Tibial nerve (tissue), 4 donors: ENCODE measurements at regions not wholly inside any gene's neighbourhood (a gene's known extent, or its start where the extent isn't known, plus 50 kb on each side); places are given as distances from the start of the nearest gene placed in this dataset.

ENCODE experiments used
- DNase-seq, 2 donors: peaks; one replicate each; pipeline ENCODE4 v3.0.0-alpha.2; 2019; ENCODE audit warnings: low spot score in 2 of 2
- H3K27ac ChIP-seq, 4 donors: fragments of 200-600 bp; sonication (generic) in 3 of 4; one replicate each; pipeline ENCODE4 v1.5.1; 2017 to 2019; ENCODE audit warnings: mild to moderate bottlenecking in 1 of 4
- H3K27me3 ChIP-seq, 2 donors: fragments of 200-600 bp; sonication (generic) in 1 of 2; one replicate each; pipeline versions ENCODE4 v1.5.1 to v1.6.0; 2017 to 2019
- H3K36me3 ChIP-seq, 3 donors: fragments of 200-600 bp; sonication (generic); one replicate each; pipeline ENCODE4 v1.5.1; 2018 to 2019
- H3K4me1 ChIP-seq, 4 donors: fragments of 200-600 bp; sonication (generic) in 3 of 4; one replicate each; pipeline ENCODE4 v1.5.1; 2017 to 2019
- H3K4me3 ChIP-seq, 4 donors: fragments of 200-600 bp; sonication (generic) in 3 of 4; one replicate each; pipeline ENCODE4 v1.5.1; 2017 to 2019; ENCODE audit warnings: mild to moderate bottlenecking in 1 of 4, moderate library complexity in 1 of 4
- H3K9me3 ChIP-seq, 4 donors: fragments of 200-600 bp; sonication (generic) in 3 of 4; one replicate each; pipeline ENCODE4 v1.5.1; 2017 to 2019
- CTCF ChIP-seq, 5 experiments: fragments of 200-600 bp in 3 of 5; fragments of 450-650 bp in 2 of 5; sonication (generic) in 3 of 5; IDR thresholded peaks; one replicate each; pipeline ENCODE4 v1.5.1; 2016 to 2019; ENCODE audit warnings: antibody characterized with exemption in 5 of 5, mild to moderate bottlenecking in 3 of 5, moderate library complexity in 2 of 5
- EP300 ChIP-seq, 2 donors: sonication (generic); formaldehyde crosslinking; IDR thresholded peaks; one replicate each; pipeline ENCODE4 v1.6.1; 2017; ENCODE audit warnings: antibody characterized with exemption in 2 of 2, mild to moderate bottlenecking in 1 of 2
- POLR2A ChIP-seq, 2 donors: fragments of 450-650 bp; IDR thresholded peaks; one replicate each; pipeline ENCODE4 v1.6.1; 2017; ENCODE audit warnings: antibody characterized with exemption in 2 of 2, mild to moderate bottlenecking in 2 of 2, moderate library complexity in 2 of 2
- WGBS, 2 donors: methylation state at CpG; one replicate each; pipeline ENCODE4 v1.1.5; 2018; 5-methylcytosine and 5-hydroxymethylcytosine counted together

GRCh38 chr5:23840083-23840482 is 332.7 kb downstream of the PRDM9 start:
- Histone ChIP-seq H3K4me3 (no peak overlapping the region), H3K36me3 (no peaks in the 10 kb centered on the region), H3K27ac (no peak overlapping the region), H3K4me1 (no peaks in the 10 kb centered on the region), H3K9me3 (peaks cover 0 to 15% (median 0%) of the 10 kb centered on the region in 4 donors), H3K27me3 (no peaks in the 10 kb centered on the region)
- no peak for DNase-seq
- TF ChIP-seq EP300 (IDR thresholded peaks at IDR 0.05) (no peak), POLR2A (IDR thresholded peaks at IDR 0.05) (no peak), CTCF (IDR thresholded peaks at IDR 0.05) (no peak)

- Histone ChIP-seq H3K27ac (no peak overlapping the region), H3K4me1 (no peaks in the 10 kb centered on the region), H3K9me3 (no peaks in the 10 kb centered on the region), H3K27me3 (no peaks in the 10 kb centered on the region), H3K4me3 (no peak overlapping the region), H3K36me3 (no peaks in the 10 kb centered on the region)
- TF ChIP-seq POLR2A (IDR thresholded peaks at IDR 0.05), result no peak
- TF ChIP-seq CTCF (IDR thresholded peaks at IDR 0.05), result no peak
- TF ChIP-seq EP300 (IDR thresholded peaks at IDR 0.05), result no peak
- DNase-seq, result no peak
- 77 to 87% methylated on average over 5 of the region's 5 CpGs for WGBS, 2 donors
Observed at GRCh38 chr5:23864786-23865185, 357.4 kb downstream of the PRDM9 start.

- 93 to 97% methylated on average over 3 of the region's 3 CpGs for WGBS, 2 donors
- no peak for DNase-seq
- Histone ChIP-seq H3K4me3 (no peak overlapping the region), H3K27ac (no peak overlapping the region), H3K4me1 (no peaks in the 10 kb centered on the region), H3K36me3 (no peaks in the 10 kb centered on the region), H3K9me3 (no peaks in the 10 kb centered on the region), H3K27me3 (no peaks in the 10 kb centered on the region)
- TF ChIP-seq CTCF (IDR thresholded peaks at IDR 0.05), result no peak
- TF ChIP-seq EP300 (IDR thresholded peaks at IDR 0.05), result no peak
- TF ChIP-seq POLR2A (IDR thresholded peaks at IDR 0.05), result no peak
Observed at GRCh38 chr5:23877847-23878246, 370.4 kb downstream of the PRDM9 start.

GRCh38 chr5:23884405-23885031 is 377.1 kb downstream of the PRDM9 start:
- Histone ChIP-seq H3K36me3 (no peaks in the 10 kb centered on the region), H3K4me1 (no peaks in the 10 kb centered on the region), H3K9me3 (no peaks in the 10 kb centered on the region), H3K27ac (no peak overlapping the region), H3K4me3 (no peak overlapping the region), H3K27me3 (no peaks in the 10 kb centered on the region)
- 85 to 87% methylated on average over 4 of the region's 4 CpGs for WGBS, 2 donors
- no peak for TF ChIP-seq POLR2A (IDR thresholded peaks at IDR 0.05)
- TF ChIP-seq EP300 (IDR thresholded peaks at IDR 0.05), result no peak
- TF ChIP-seq CTCF (IDR thresholded peaks at IDR 0.05), result no peak
- no peak for DNase-seq

- no peak overlapping the region for H3K4me3 ChIP-seq
- H3K4me1 ChIP-seq, result no peaks in the 10 kb centered on the region
- H3K9me3 ChIP-seq, result peaks cover 0 to 10% (median 2%) of the 10 kb centered on the region in 4 donors
- no peak for TF ChIP-seq CTCF (IDR thresholded peaks at IDR 0.05)
- no peaks in the 10 kb centered on the region for H3K27me3 ChIP-seq
- H3K36me3 ChIP-seq, result no peaks in the 10 kb centered on the region
- H3K27ac ChIP-seq, result no peak overlapping the region
- 93 to 96% methylated on average over 5 of the region's 5 CpGs for WGBS, 2 donors
- no peak for DNase-seq
Observed at GRCh38 chr5:23893561-23893960, 386.2 kb downstream of the PRDM9 start.
